ENCODE measurements at regions not wholly inside any gene's neighbourhood (a gene's known extent, or its start where the extent isn't known, plus 50 kb on each side); places are given as distances from the start of the nearest gene placed in this dataset.
"Not testable (repeated sequence)": the region's sequence is repeated elsewhere in the genome, so short reads cannot be mapped to it uniquely, and the experiment has no call there.

DNA sequence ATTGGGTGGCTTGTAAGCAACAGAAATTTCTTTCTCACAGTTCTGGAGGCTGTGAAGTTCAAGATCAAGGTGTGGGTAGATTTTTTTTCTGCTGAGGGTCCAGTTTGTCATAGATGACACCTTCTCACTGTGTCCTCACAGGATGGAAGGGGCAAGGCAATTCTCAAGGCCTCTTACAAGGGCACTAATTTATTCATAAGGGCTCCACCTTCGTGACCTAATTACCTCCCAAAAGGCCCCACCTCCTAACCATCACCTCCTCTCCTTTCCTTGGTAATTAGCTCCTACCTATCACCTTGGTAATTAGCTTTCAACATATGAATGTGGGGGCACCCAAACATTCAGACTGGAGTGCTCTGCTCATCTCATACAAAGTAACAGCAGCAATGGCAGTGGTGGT is 92.3 kb upstream of the CD44 start:
- ATAC-seq (ENCODE audit: low read depth in 2 of 2) (no peak), DNase-seq (no peak)
- peaks cover 7 to 28% (median 16%) of the 10 kb centered on the region in 7 donors for H3K9me3 Mint-ChIP-seq
- H3K27me3 Mint-ChIP-seq: no peaks in the 10 kb centered on the region
- H3K4me1 Mint-ChIP-seq: peaks cover 52 to 67% (median 62%) of the 10 kb centered on the region in 3 donors
- peak overlapping the region; percentile 99 to 100 (median 100) for H3K27ac Mint-ChIP-seq
- peaks cover 0 to 22% of the 10 kb centered on the region in 2 donors for H3K36me3 Mint-ChIP-seq
- H3K4me3 Mint-ChIP-seq: peak overlapping the region in 6 of 8 donors; percentile 45 to 82 (median 66)

DNA sequence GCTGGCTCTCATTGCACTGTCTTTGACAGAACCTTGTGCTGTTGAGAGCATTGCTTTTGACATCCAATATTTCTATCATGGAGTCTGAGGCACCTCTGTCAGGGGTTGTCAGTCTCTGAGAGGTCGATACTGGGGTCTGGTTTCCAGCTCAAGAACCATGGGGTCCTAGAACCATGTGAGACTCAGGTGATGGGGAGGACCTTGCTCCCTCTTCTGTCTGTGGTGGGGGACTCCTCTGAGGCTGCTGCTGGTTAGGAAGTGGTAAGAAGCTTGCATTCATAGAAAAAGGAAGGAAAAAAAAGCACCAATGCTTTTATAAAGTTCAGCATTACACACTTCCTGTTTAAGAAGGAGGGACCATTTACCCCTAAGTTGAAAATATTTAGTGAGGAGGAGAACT is 91.8 kb upstream of the CD44 start:
- peaks cover 0 to 24% of the 10 kb centered on the region in 2 donors for H3K36me3 Mint-ChIP-seq
- peak overlapping the region; percentile 42 to 82 (median 58) for H3K4me3 Mint-ChIP-seq
- ATAC-seq (ENCODE audit: low read depth in 2 of 2): peak; percentile 61 to 63
- DNase-seq: peak; percentile 71
- peaks cover 52 to 67% (median 62%) of the 10 kb centered on the region in 3 donors for H3K4me1 Mint-ChIP-seq
- H3K27ac Mint-ChIP-seq: peak overlapping the region; percentile 99 to 100 (median 100)
- H3K27me3 Mint-ChIP-seq: no peaks in the 10 kb centered on the region
- H3K9me3 Mint-ChIP-seq: peaks cover 7 to 28% (median 16%) of the 10 kb centered on the region in 7 donors

DNA sequence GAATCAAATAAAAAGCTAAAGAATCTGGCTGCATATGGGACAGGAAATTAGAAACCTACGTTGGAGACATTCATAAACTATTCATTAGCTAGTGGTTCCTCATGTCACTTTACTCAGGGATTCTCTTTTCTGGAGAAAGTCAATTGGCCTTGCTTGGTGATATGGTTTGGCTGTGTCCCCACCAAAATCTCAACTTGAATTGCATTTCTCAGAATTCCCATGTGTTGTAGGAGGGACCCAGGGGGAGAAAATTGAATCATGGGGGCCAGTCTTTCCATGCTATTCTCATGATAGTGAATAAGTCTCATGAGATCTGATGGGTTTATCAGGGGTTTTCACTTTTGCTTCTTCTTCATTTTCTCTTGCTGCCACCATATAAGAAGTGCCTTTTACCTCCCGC is 91.2 kb upstream of the CD44 start:
- DNase-seq: no peak
- Mint-ChIP-seq H3K27me3 (no peaks in the 10 kb centered on the region), H3K9me3 (peaks cover 7 to 28% (median 16%) of the 10 kb centered on the region in 7 donors), H3K4me1 (peaks cover 52 to 67% (median 62%) of the 10 kb centered on the region in 3 donors), H3K4me3 (peak overlapping the region in 6 of 8 donors; percentile 45 to 85 (median 52)), H3K36me3 (peaks cover 0 to 29% of the 10 kb centered on the region in 2 donors), H3K27ac (peak overlapping the region; percentile 99 to 100 (median 100))
- no peak for ATAC-seq (ENCODE audit: low read depth in 2 of 2)

DNA sequence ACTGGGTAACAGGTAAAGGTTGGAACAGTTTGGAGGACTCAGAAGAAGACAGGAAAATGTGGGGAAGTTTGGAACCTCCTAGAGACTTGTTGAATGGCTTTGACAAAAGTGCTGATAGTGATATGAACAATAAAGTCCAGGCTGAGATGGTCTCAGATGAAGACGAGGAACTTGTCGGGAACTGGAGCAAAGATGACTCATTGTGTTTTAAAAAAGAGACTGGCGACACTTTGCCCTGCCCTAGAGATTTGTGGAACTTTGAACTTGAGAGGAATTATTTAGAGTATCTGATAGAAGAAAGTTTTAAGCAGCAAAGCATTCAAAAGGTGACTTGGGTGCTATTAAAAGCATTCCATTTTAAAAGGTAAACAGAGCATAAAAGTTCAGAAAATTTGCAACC is 90.6 kb upstream of the CD44 start:
- H3K36me3 Mint-ChIP-seq: peaks cover 0 to 29% of the 10 kb centered on the region in 2 donors
- peak overlapping the region; percentile 93 to 100 (median 100) for H3K27ac Mint-ChIP-seq
- H3K9me3 Mint-ChIP-seq: peaks cover 7 to 28% (median 16%) of the 10 kb centered on the region in 7 donors
- not testable (repeated sequence) for ATAC-seq (ENCODE audit: low read depth in 2 of 2); H3K27me3 Mint-ChIP-seq; DNase-seq
- H3K4me3 Mint-ChIP-seq: peak overlapping the region in 3 of 8 donors; percentile 45 to 85 (median 47)
- peaks cover 52 to 67% (median 62%) of the 10 kb centered on the region in 3 donors for H3K4me1 Mint-ChIP-seq

DNA sequence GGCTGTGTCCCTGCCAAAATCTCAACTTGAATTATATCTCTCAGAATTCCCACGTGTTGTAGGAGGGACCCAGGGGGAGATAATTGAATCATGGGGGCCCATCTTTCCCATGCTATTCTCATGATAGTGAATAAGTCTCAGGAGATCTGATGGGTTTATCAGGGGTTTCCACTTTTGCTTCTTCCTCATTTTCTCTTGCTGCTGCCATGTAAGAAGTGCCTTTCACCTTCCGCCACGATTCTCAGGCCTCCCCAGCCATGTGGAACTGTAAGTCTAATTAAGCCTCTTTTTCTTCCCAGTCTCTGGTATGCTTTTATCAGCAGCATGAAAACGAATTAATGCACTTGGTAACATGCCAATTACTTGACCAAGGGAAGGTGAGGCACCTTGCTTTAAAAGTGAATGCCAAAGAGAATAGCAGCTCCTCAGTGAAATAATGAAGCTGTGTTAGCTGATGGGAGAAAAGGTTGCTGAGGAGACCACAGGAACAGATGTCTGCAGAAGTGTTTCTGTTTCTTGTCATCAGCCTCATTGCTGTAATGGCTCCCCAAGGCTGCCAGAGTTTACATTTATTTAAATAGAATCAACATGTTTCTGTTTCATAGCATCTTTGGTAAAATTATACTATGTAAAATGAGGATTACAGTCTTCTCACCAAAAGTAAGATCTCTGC is 89.0 kb upstream of the CD44 start:
- Mint-ChIP-seq H3K4me1 (peaks cover 46 to 60% (median 56%) of the 10 kb centered on the region in 3 donors), H3K4me3 (peak overlapping the region; percentile 30 to 74 (median 58)), H3K36me3 (peaks cover 0 to 29% of the 10 kb centered on the region in 2 donors), H3K9me3 (peaks cover 7 to 28% (median 16%) of the 10 kb centered on the region in 7 donors), H3K27me3 (no peaks in the 10 kb centered on the region), H3K27ac (peak overlapping the region; percentile 87 to 99 (median 92))
- DNase-seq (peak; percentile 39), ATAC-seq (ENCODE audit: low read depth in 2 of 2) (no peak)

DNA sequence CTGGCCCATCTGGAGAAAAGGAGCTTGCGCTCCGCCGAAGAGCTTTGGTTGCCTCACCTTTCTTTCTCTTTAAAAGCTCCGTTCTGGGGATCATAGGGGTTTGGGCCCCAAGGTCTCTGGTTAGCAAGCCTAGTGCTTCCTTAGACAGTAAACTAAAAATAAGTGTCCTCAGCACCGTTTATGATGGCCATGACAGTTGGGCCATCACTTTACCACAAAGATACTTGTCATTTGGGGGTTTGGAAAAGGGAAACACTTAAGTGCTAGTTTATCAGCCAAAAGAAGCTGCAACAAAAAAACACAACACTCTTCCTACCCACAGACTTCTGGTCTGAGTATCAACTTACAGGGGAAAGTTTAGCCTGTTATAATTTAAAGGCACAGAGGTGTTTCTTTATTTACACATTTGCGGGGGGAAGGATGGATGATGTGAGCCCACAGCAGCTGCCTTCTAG is 88.4 kb upstream of the CD44 start:
- peaks cover under 1 to 29% of the 10 kb centered on the region in 2 donors for H3K36me3 Mint-ChIP-seq
- peak overlapping the region in 7 of 8 donors; percentile 26 to 74 (median 59) for H3K4me3 Mint-ChIP-seq
- H3K4me1 Mint-ChIP-seq: peaks cover 41 to 54% (median 51%) of the 10 kb centered on the region in 3 donors
- no peaks in the 10 kb centered on the region for H3K27me3 Mint-ChIP-seq
- peaks cover 7 to 28% (median 16%) of the 10 kb centered on the region in 7 donors for H3K9me3 Mint-ChIP-seq
- H3K27ac Mint-ChIP-seq: peak overlapping the region; percentile 73 to 99 (median 92)
- ATAC-seq (ENCODE audit: low read depth in 2 of 2) (no peak), DNase-seq (no peak)

DNA sequence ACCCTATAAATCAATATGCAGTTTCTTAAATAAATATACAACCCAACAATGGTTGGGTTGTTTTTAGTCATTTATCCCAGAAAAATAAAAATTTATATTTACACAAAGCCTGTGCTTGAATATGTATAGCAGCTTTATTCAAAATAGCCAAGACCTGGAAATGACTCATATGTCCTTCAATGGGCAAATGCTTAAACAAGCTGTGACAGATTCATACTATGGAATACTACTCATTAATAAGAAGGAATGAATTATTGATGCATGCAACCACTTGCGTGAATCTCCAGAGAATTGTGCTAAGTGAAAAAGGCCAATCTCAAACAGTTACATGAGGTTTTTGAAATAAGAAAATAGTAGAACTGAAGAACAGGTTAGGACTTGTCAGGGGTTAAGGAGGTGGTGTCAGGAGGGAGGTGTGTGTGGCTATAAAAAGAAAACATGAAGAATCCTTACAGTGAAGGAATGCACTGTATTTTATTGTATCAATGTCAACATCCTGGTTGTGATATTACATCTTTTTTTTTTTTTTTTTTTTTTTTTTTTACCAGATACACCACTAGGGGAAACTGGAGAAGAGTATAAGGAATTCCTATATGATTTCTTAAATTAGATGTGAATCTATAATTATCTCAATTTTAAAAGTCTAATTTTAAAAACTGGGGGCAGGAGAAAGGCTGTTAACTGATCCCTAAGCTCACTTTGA is 82.4 kb upstream of the CD44 start:
- Mint-ChIP-seq H3K27ac (peak overlapping the region in 4 of 6 donors; percentile 16 to 95 (median 82)), H3K9me3 (peaks cover 4 to 8% (median 6%) of the 10 kb centered on the region in 7 donors), H3K4me1 (peaks cover 28 to 45% (median 32%) of the 10 kb centered on the region in 3 donors), H3K4me3 (no peak overlapping the region), H3K36me3 (peaks cover 4 to 6% of the 10 kb centered on the region in 2 donors), H3K27me3 (no peaks in the 10 kb centered on the region)
- DNase-seq: no peak
- no peak for ATAC-seq (ENCODE audit: low read depth in 2 of 2)

DNA sequence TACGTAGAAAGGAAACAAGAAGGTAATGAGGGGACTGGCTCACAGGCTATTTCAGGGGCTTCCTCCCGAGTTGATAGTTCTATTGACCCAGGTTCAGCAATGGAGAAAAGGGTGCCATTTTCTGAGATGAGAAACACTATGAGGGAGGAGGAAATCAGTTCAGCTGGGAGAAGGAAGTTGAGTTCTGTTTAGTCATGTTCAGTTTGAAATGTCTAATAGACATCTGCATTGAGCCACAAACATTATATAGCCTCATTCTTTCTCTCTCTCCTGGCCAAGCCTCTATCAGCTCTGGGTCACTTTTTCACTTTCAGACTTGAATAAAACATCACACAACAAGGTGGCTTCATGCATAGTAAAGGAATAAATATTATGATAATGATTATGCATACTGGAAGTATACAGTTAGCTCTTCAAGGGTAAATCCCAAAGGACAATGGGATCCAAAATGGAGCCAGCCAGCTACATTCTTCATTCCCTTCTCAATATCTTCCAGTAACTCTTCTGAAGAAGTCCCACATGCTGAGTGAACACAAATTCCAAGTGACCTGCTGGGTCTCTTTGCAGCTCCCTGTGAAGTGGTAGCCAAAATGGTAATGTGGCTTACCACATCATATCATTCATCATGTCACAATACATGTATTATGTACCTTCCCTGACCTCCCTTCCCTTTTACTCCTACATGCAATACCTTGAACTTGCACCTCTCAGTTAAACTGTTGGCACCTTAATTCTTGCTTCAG is 80.9 kb upstream of the CD44 start:
- Mint-ChIP-seq H3K36me3 (peaks cover 0 to 4% of the 10 kb centered on the region in 2 donors), H3K4me1 (peaks cover 28 to 45% (median 32%) of the 10 kb centered on the region in 3 donors), H3K4me3 (peak overlapping the region in 1 of 8 donors; percentile 47), H3K27me3 (no peaks in the 10 kb centered on the region), H3K27ac (peak overlapping the region; percentile 6 to 96 (median 90)), H3K9me3 (peaks cover 3 to 8% (median 6%) of the 10 kb centered on the region in 7 donors)
- no peak for DNase-seq
- no peak for ATAC-seq (ENCODE audit: low read depth in 2 of 2)

DNA sequence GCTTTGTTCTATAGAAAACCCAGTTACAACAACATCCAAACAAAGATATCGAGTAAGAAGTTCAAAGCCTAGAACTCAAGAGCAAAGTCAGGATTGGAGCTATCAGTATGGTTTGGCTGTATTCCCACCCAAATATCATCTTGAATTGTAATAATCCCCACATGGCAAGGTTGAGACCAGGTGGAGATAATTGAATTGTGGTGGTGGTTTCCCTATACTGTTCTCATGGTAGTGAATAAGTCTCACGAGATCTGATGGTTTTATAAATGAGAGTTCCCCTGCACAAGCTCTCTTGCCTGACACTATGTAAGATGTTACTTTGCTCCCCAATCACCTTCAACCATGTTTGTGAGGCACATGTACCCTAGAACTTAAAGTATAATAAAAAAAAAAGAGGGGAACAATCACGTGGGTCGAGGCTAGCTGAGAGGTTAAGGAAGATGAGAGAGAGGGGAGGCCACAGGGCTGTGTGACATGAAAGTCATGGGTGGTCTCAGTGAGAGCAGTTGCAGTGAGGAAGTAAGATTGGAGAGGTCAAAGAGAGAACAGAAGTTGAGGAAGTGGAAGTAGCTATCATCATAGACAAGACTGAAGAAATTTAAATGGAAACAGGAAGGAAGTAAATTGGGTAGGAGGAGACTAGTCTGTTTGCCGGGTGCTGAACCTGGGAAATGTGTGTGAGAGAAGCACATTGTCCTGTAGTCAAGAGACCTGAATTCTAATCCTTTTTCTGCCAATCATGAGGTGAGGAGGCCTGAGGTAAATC is 80.1 kb upstream of the CD44 start:
- no peaks in the 10 kb centered on the region for H3K27me3 Mint-ChIP-seq
- DNase-seq (peak; percentile 60), ATAC-seq (ENCODE audit: low read depth in 2 of 2) (peak; percentile 95 to 97)
- peaks cover 0 to 4% of the 10 kb centered on the region in 2 donors for H3K36me3 Mint-ChIP-seq
- peaks cover 28 to 45% (median 32%) of the 10 kb centered on the region in 3 donors for H3K4me1 Mint-ChIP-seq
- peaks cover 3 to 8% (median 6%) of the 10 kb centered on the region in 7 donors for H3K9me3 Mint-ChIP-seq
- peak overlapping the region in 7 of 8 donors; percentile 20 to 73 (median 36) for H3K4me3 Mint-ChIP-seq
- H3K27ac Mint-ChIP-seq: peak overlapping the region; percentile 50 to 96 (median 90)

DNA sequence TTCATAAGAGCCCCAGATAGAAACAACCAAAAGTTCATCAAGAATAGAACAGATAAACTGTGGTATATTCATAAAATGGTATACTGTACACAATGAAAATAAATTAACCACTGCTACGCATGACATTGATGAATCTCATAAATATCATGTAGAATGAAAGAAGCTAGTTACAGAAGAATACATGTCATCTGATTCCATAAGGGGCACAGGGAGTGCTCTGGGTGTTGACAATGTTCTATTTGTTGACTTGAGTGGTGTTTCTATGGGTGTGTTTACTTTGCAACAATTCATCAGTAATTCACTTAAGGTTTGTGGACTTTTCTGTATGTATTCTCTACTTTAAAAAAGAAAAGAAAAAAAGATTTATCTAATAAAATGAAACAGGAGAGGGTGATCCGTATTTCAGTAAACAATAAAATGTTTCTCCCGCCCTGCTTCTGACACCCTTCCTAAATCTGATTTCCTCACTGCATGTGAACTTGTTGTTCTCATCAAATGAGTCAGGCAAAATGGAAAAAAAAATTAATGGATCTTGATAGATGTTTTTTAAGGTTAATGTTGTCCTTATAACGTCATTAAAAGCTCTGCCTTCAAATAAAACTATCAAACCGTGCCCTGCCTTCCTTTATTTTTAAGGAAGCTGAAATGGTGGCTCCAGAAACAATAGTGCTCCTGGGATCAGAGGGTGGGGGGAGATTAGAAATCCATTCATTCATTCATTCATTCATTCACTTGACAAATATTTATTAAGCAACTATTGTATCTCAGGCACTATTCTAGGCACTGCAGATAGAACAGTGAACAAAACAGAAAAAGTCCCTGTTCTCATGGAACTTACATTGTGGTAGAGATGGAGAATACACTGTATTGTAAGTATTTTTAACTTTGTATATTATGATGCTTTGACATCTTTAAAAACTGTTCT is 77.2 kb upstream of the CD44 start:
- H3K27ac Mint-ChIP-seq: no peak overlapping the region
- H3K4me3 Mint-ChIP-seq: no peak overlapping the region
- no peaks in the 10 kb centered on the region for H3K36me3 Mint-ChIP-seq
- peaks cover 0 to 7% (median 5%) of the 10 kb centered on the region in 7 donors for H3K9me3 Mint-ChIP-seq
- H3K4me1 Mint-ChIP-seq: peaks cover 41 to 43% (median 43%) of the 10 kb centered on the region in 3 donors
- DNase-seq: no peak
- H3K27me3 Mint-ChIP-seq: no peaks in the 10 kb centered on the region
- ATAC-seq (ENCODE audit: low read depth in 2 of 2): no peak

DNA sequence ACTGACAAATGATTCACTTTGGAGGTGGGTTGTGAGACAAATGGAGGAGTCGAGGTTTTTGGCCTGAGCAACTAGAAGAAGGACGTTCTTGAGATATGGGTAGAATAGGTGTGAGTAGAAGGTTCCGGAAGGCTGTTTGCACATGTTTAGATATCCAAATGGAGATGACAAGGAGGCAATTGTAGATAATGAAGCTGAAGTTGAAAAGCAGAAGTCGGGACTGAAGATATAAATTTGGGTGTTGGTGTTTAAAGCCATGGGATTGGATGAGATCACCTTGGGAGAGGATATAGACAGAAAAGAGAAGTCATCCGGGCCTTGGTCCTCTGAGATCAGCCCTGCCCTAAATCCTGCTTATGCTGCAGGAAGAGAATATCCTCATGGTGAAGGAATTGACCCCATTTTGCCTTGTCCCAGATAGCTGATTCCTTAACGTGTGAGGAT is 75.5 kb upstream of the CD44 start:
- Mint-ChIP-seq H3K4me1 (peaks cover 32 to 39% (median 33%) of the 10 kb centered on the region in 3 donors), H3K27me3 (no peaks in the 10 kb centered on the region), H3K9me3 (peaks cover 0 to 5% (median 4%) of the 10 kb centered on the region in 7 donors), H3K36me3 (no peaks in the 10 kb centered on the region), H3K4me3 (no peak overlapping the region), H3K27ac (no peak overlapping the region)
- DNase-seq (no peak), ATAC-seq (ENCODE audit: low read depth in 2 of 2) (no peak)

Measured in naive B cell (primary cell).